Mesendoderm (in vitro differentiated cells): ENCODE measurements at regions not wholly inside any gene's neighbourhood (a gene's known extent, or its start where the extent isn't known, plus 50 kb on each side); places are given as distances from the start of the nearest gene placed in this dataset.
A peak's percentile ranks its signal among the peaks of the same experiment; 100 is the strongest.

Experiments
- DNase-seq: peaks from one replicate; pipeline ENCODE4 v3.0.0; 2013
- H2AK5ac ChIP-seq: 2 replicates; pipeline ENCODE4 v1.6.1; 2013; ENCODE audit warnings: low read length, inconsistent platforms
- H2BK120ac ChIP-seq: 2 replicates; pipeline ENCODE4 v1.6.1; 2013; ENCODE audit warnings: low read depth, mild to moderate bottlenecking, low read length, moderate library complexity, mixed read lengths
- H2BK15ac ChIP-seq: replicated peaks from 2 replicates; pipeline ENCODE4 v1.6.1; 2013; ENCODE audit warnings: low read depth, mild to moderate bottlenecking, moderate library complexity
- H2BK5ac ChIP-seq: 2 replicates; pipeline ENCODE4 v1.6.1; 2013; ENCODE audit warnings: low read length, inconsistent platforms
- H3K18ac ChIP-seq: 2 replicates; pipeline ENCODE4 v1.6.1; 2013; ENCODE audit warnings: mild to moderate bottlenecking, low read length, mixed read lengths
- H3K23ac ChIP-seq: one replicate; pipeline ENCODE4 v1.6.1; 2013; ENCODE audit warnings: low read length
- H3K27ac ChIP-seq: 2 replicates; pipeline ENCODE4 v1.5.1; 2013; ENCODE audit warnings: low read depth, mild to moderate bottlenecking, inconsistent platforms, low read length, moderate library complexity
- H3K27me3 ChIP-seq: 2 replicates; pipeline ENCODE4 v1.6.1; 2013; ENCODE audit warnings: low read length, control low read depth, mild to moderate bottlenecking, inconsistent platforms; ENCODE audit not compliant: insufficient read depth, poor library complexity
- H3K36me3 ChIP-seq: 2 replicates; pipeline ENCODE4 v1.6.1; 2013; ENCODE audit warnings: low read length, inconsistent platforms; ENCODE audit not compliant: control insufficient read depth, insufficient read depth
- H3K4ac ChIP-seq: one replicate; pipeline ENCODE4 v1.6.1; 2013; ENCODE audit warnings: low read depth, mild to moderate bottlenecking, low read length, moderate library complexity
- H3K4me1 ChIP-seq: 2 replicates; pipeline ENCODE4 v1.6.1; 2013; ENCODE audit warnings: low read depth, low read length, inconsistent platforms; ENCODE audit not compliant: control insufficient read depth
- H3K4me2 ChIP-seq: 2 replicates; pipeline ENCODE4 v1.6.1; 2013; ENCODE audit warnings: low read length
- H3K4me3 ChIP-seq: 2 replicates; pipeline ENCODE4 v1.5.1; 2013; ENCODE audit warnings: mild to moderate bottlenecking, low read length
- H3K56ac ChIP-seq: one replicate; pipeline ENCODE4 v1.6.1; 2013; ENCODE audit warnings: low read length
- H3K79me1 ChIP-seq: 2 replicates; pipeline ENCODE4 v1.6.1; 2013; ENCODE audit warnings: low read length, inconsistent platforms
- H3K79me2 ChIP-seq: 2 replicates; pipeline ENCODE4 v1.6.1; 2013; ENCODE audit warnings: mild to moderate bottlenecking, low read length; ENCODE audit not compliant: control insufficient read depth, insufficient read depth
- H3K9ac ChIP-seq: 2 replicates; pipeline ENCODE4 v1.6.1; 2013; ENCODE audit warnings: low read length, inconsistent platforms
- H4K5ac ChIP-seq: one replicate; pipeline ENCODE4 v1.6.1; 2013; ENCODE audit warnings: low read length
- H4K8ac ChIP-seq: one replicate; pipeline ENCODE4 v1.6.1; 2013; ENCODE audit warnings: low read depth, mild to moderate bottlenecking, control low read depth, low read length, moderate library complexity
- WGBS: extraction: QIAGEN DNeasy Blood & Tissue Kit; methylation state at CpG from one replicate; pipeline ENCODE4 v1.1.7; 2013; ENCODE audit warnings: low lambda C conversion rate, missing lambda C conversion rate; ENCODE audit not compliant: insufficient coverage; ENCODE audit errors: extremely low coverage; 5-methylcytosine and 5-hydroxymethylcytosine counted together

DNA sequence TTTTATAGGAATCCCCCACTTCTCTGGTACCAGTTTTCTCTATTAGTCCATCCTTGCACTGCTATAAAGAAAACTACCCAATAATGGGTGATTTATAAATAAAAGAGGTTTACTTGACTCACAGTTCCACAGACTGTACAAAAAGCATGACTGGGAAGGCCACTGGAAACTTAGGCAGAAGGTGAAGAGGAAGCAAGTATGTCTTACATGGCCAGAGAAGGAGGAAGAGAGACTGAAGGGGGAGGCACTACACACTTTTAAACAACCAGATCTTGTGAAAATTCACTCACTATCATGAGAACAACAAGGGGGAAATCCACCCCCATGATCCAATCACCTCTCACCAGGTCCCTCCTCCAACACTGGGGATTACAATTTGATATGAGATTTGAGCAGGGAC is 68.9 kb upstream of the GNAZ start:
- Histone ChIP-seq H3K79me1 (no peaks in the 10 kb centered on the region), H3K18ac (no peak overlapping the region), H3K56ac (no peak overlapping the region), H3K23ac (no peak overlapping the region), H2AK5ac (no peak overlapping the region), H3K27ac (no peak overlapping the region), H4K8ac (no peak overlapping the region), H3K27me3 (no peaks in the 10 kb centered on the region), H3K79me2 (no peaks in the 10 kb centered on the region), H2BK5ac (no peak overlapping the region), H3K9ac (no peak overlapping the region), H3K36me3 (no peaks in the 10 kb centered on the region), H2BK120ac (no peak overlapping the region), H2BK15ac (no peak overlapping the region), H4K5ac (no peak overlapping the region), H3K4me2 (no peak overlapping the region), H3K4ac (no peak overlapping the region), H3K4me3 (no peak overlapping the region), H3K4me1 (no peaks in the 10 kb centered on the region)
- no peak for DNase-seq

GRCh38 chr22:23002612-23003180 is 67.6 kb upstream of the GNAZ start:
- Histone ChIP-seq H4K5ac (no peak overlapping the region), H3K56ac (no peak overlapping the region), H3K4me3 (no peak overlapping the region), H3K27ac (no peak overlapping the region), H3K27me3 (no peaks in the 10 kb centered on the region), H3K4me1 (no peaks in the 10 kb centered on the region), H3K9ac (no peak overlapping the region), H3K23ac (no peak overlapping the region), H2BK15ac (no peak overlapping the region), H3K4me2 (no peak overlapping the region), H3K18ac (no peak overlapping the region), H3K36me3 (no peaks in the 10 kb centered on the region), H3K79me1 (no peaks in the 10 kb centered on the region), H2BK5ac (no peak overlapping the region), H4K8ac (no peak overlapping the region), H3K4ac (no peak overlapping the region), H2BK120ac (no peak overlapping the region), H3K79me2 (no peaks in the 10 kb centered on the region), H2AK5ac (no peak overlapping the region)
- no CpG with 5 or more reads among the region's 2 CpGs for WGBS
- no peak for DNase-seq

GRCh38 chr22:23007823-23008222 is 62.5 kb upstream of the GNAZ start:
- Histone ChIP-seq H2BK15ac (no peak overlapping the region), H2BK120ac (no peak overlapping the region), H3K4me3 (no peak overlapping the region), H3K27me3 (no peaks in the 10 kb centered on the region), H3K56ac (no peak overlapping the region), H2AK5ac (no peak overlapping the region), H3K4me1 (no peaks in the 10 kb centered on the region), H3K79me1 (no peaks in the 10 kb centered on the region), H3K79me2 (no peaks in the 10 kb centered on the region), H3K4me2 (no peak overlapping the region), H4K5ac (no peak overlapping the region), H2BK5ac (no peak overlapping the region), H3K36me3 (no peaks in the 10 kb centered on the region), H3K27ac (no peak overlapping the region), H4K8ac (no peak overlapping the region), H3K18ac (no peak overlapping the region), H3K4ac (no peak overlapping the region), H3K9ac (no peak overlapping the region), H3K23ac (no peak overlapping the region)
- WGBS: no CpG with 5 or more reads among the region's 1 CpG
- DNase-seq: no peak

- Histone ChIP-seq H3K18ac (no peak overlapping the region), H2AK5ac (no peak overlapping the region), H4K5ac (no peak overlapping the region), H3K36me3 (no peaks in the 10 kb centered on the region), H2BK15ac (no peak overlapping the region), H4K8ac (no peak overlapping the region), H3K4ac (no peak overlapping the region), H3K9ac (no peak overlapping the region), H2BK120ac (no peak overlapping the region), H3K56ac (no peak overlapping the region), H3K4me3 (no peak overlapping the region), H2BK5ac (no peak overlapping the region), H3K23ac (no peak overlapping the region), H3K79me1 (no peaks in the 10 kb centered on the region), H3K4me2 (no peak overlapping the region), H3K27ac (peak overlapping the region; percentile 51), H3K79me2 (no peaks in the 10 kb centered on the region), H3K4me1 (no peaks in the 10 kb centered on the region), H3K27me3 (no peaks in the 10 kb centered on the region)
- no CpG with 5 or more reads among the region's 2 CpGs for WGBS
- no peak for DNase-seq
These were observed 61.4 kb upstream of the GNAZ start for GRCh38 chr22:23008896-23009295.
